ENCODE measurements at regions not wholly inside any gene's neighbourhood (a gene's known extent, or its start where the extent isn't known, plus 50 kb on each side); places are given as distances from the start of the nearest gene placed in this dataset.

DNA sequence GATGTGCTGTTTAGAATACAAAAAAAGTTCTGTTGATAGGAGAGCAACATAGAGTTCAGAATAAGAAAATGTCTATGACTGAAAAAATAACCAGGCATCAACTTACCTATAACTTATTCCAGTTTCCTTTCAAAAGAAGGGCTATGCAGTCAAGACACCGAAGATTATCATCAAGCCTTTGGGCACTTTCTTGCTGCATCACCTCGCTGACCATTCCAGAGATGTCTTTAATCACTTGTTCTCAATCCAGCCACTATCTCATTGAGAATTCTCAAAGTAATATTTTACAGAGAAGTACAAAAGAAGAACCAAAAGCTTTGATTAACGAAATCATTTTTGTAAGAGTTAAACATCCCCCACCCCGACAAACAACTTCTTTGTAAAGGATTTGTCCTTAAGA, 198.3 kb upstream of the P2RY1 start:
- TF ChIP-seq POLR2A (IDR thresholded peaks at IDR 0.05; ENCODE audit: low read length) (no peak), GATA1 (IDR thresholded peaks at IDR 0.05; ENCODE audit: low read depth, low read length) (no peak)

Measured in erythroblast (primary cell).